ENCODE measurements at regions not wholly inside any gene's neighbourhood (a gene's known extent, or its start where the extent isn't known, plus 50 kb on each side); places are given as distances from the start of the nearest gene placed in this dataset.

DNA sequence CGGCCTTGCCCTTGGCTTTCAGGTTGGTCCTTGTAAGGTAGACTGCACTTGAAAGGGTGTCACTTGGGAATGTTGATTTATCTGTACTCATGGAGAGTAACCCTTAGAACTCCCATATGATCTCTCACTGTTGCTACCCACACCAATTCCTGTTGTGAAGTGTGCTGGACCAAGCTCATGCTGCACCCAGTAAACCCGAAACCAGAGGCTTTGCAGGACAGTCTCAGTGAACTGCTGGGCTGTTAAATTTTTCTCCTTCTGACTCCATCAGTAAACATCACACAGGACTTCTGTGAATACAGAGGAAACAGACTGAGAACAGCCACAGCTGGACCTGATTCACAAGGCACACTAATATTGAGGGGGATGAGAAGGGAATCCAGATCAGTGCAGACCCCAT is 783.0 kb downstream of the TMEM121 start:
- peaks cover 66% of the 10 kb centered on the region for H3K27me3 ChIP-seq (replicated peaks; ENCODE audit: insufficient read depth, low read depth, low read length, poor library complexity)
- ChIA-PET CTCF (no interaction called here), POLR2A (ENCODE audit: low non-redundant PET) (no interaction called here)
- no peak overlapping the region for H3K27ac ChIP-seq (ENCODE audit: low read depth, low read length, poor library complexity, severe bottlenecking)
- no peak for DNase-seq (ENCODE audit: low spot score)
- TF ChIP-seq, protein P1, sequence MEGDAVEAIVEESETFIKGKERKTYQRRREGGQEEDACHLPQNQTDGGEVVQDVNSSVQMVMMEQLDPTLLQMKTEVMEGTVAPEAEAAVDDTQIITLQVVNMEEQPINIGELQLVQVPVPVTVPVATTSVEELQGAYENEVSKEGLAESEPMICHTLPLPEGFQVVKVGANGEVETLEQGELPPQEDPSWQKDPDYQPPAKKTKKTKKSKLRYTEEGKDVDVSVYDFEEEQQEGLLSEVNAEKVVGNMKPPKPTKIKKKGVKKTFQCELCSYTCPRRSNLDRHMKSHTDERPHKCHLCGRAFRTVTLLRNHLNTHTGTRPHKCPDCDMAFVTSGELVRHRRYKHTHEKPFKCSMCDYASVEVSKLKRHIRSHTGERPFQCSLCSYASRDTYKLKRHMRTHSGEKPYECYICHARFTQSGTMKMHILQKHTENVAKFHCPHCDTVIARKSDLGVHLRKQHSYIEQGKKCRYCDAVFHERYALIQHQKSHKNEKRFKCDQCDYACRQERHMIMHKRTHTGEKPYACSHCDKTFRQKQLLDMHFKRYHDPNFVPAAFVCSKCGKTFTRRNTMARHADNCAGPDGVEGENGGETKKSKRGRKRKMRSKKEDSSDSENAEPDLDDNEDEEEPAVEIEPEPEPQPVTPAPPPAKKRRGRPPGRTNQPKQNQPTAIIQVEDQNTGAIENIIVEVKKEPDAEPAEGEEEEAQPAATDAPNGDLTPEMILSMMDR (conservative IDR thresholded peaks at IDR 0.05; ENCODE audit: low read depth, low read length): no peak
- no peak for TF ChIP-seq EZH2 (IDR thresholded peaks at IDR 0.05; ENCODE audit: borderline replicate concordance, low read depth, low read length, poor library complexity, severe bottlenecking)
- H3K9me3 ChIP-seq (ENCODE audit: low read depth, low read length, poor library complexity, severe bottlenecking): peaks cover 6% of the 10 kb centered on the region
- BruUV-seq (replicated peaks): no TSS peak
- intact Hi-C loops (cut with micrococcal nuclease; ENCODE audit: unreplicated experiment): no loop called here
- no peaks in the 10 kb centered on the region for H3K36me3 ChIP-seq (ENCODE audit: insufficient read depth, low read length, poor library complexity, severe bottlenecking)
- H3K4me3 ChIP-seq (ENCODE audit: low read depth, low read length, poor library complexity, severe bottlenecking): no peak overlapping the region
- no peaks in the 10 kb centered on the region for H3K4me1 ChIP-seq (ENCODE audit: insufficient read depth, low read length, poor library complexity, severe bottlenecking)

GRCh38 chr14:106315436-106315835 is 789.1 kb downstream of the TMEM121 start:
- ChIA-PET CTCF (no interaction called here), POLR2A (ENCODE audit: low non-redundant PET) (no interaction called here)
- no peak overlapping the region for H3K4me3 ChIP-seq (ENCODE audit: low read depth, low read length, poor library complexity, severe bottlenecking)
- no peak overlapping the region for H3K27ac ChIP-seq (ENCODE audit: low read depth, low read length, poor library complexity, severe bottlenecking)
- no TSS peak for BruUV-seq (replicated peaks)
- no peak for TF ChIP-seq EZH2 (IDR thresholded peaks at IDR 0.05; ENCODE audit: borderline replicate concordance, low read depth, low read length, poor library complexity, severe bottlenecking)
- TF ChIP-seq, protein P1 (conservative IDR thresholded peaks at IDR 0.05; ENCODE audit: low read depth, low read length): no peak
- no peaks in the 10 kb centered on the region for H3K4me1 ChIP-seq (ENCODE audit: insufficient read depth, low read length, poor library complexity, severe bottlenecking)
- H3K36me3 ChIP-seq (ENCODE audit: insufficient read depth, low read length, poor library complexity, severe bottlenecking): no peaks in the 10 kb centered on the region
- peaks cover 28% of the 10 kb centered on the region for H3K27me3 ChIP-seq (replicated peaks; ENCODE audit: insufficient read depth, low read depth, low read length, poor library complexity)
- H3K9me3 ChIP-seq (ENCODE audit: low read depth, low read length, poor library complexity, severe bottlenecking): no peaks in the 10 kb centered on the region
- intact Hi-C loops (cut with micrococcal nuclease; ENCODE audit: unreplicated experiment): no loop called here
- DNase-seq (ENCODE audit: low spot score): no peak

- no TSS peak for BruUV-seq (replicated peaks)
- Histone ChIP-seq H3K4me1 (ENCODE audit: insufficient read depth, low read length, poor library complexity, severe bottlenecking) (no peaks in the 10 kb centered on the region), H3K27ac (ENCODE audit: low read depth, low read length, poor library complexity, severe bottlenecking) (no peak overlapping the region), H3K9me3 (ENCODE audit: low read depth, low read length, poor library complexity, severe bottlenecking) (no peaks in the 10 kb centered on the region), H3K27me3 (replicated peaks; ENCODE audit: insufficient read depth, low read depth, low read length, poor library complexity) (peaks cover 31% of the 10 kb centered on the region), H3K36me3 (ENCODE audit: insufficient read depth, low read length, poor library complexity, severe bottlenecking) (no peaks in the 10 kb centered on the region), H3K4me3 (ENCODE audit: low read depth, low read length, poor library complexity, severe bottlenecking) (no peak overlapping the region)
- ChIA-PET CTCF (interaction anchor here (0.6 kb wide), 1 partner anchor 9 kb away, joined by 4 read pairs; no protein-coding TSS in a partner anchor), POLR2A (ENCODE audit: low non-redundant PET) (no interaction called here)
- intact Hi-C loops (cut with micrococcal nuclease; ENCODE audit: unreplicated experiment): no loop called here
- TF ChIP-seq, protein P1 (conservative IDR thresholded peaks at IDR 0.05; ENCODE audit: low read depth, low read length): no peak
- TF ChIP-seq EZH2 (IDR thresholded peaks at IDR 0.05; ENCODE audit: borderline replicate concordance, low read depth, low read length, poor library complexity, severe bottlenecking): no peak
- DNase-seq (ENCODE audit: low spot score): no peak
These were observed 791.2 kb downstream of the TMEM121 start for GRCh38 chr14:106317593-106317992.
